Stimulated activated CD8-positive, alpha-beta memory T cell treated with anti-CD3 and anti-CD28 coated beads, Interleukin-4, amount 100 ng/mL, for 1 hour (primary cell): ENCODE measurements at regions not wholly inside any gene's neighbourhood (a gene's known extent, or its start where the extent isn't known, plus 50 kb on each side); places are given as distances from the start of the nearest gene placed in this dataset.

Source experiments
- DNase-seq, 2 donors: peaks; one replicate each; pipeline ENCODE4 v3.0.0-alpha.2; 2020; ENCODE audit warnings: low read depth in 2 of 2, low spot score in 1 of 2

DNA sequence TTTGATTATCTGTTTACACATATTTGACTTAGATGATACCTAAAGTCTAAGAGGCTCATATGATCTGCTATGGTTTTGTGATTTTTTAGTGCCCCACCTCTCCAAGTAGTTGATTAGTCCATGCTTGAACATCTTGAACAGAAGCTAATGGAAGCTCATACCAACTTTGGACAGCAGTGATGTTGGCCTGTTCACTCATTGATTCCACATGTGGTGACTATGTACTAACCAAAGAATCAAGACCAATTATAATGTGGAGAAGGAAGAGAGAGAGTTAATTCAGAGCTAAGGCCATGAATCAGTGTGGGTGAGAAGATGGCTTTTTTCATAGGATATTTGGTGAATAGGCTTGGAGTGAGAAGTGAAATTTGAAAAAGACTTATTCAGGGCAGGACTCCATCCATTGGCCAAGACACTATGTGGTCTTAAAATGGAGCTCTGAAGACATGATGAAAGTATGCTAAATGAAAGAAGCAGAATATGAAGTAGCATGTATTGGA is 178.3 kb upstream of the TWIST2 start:
- no peak for DNase-seq

DNA sequence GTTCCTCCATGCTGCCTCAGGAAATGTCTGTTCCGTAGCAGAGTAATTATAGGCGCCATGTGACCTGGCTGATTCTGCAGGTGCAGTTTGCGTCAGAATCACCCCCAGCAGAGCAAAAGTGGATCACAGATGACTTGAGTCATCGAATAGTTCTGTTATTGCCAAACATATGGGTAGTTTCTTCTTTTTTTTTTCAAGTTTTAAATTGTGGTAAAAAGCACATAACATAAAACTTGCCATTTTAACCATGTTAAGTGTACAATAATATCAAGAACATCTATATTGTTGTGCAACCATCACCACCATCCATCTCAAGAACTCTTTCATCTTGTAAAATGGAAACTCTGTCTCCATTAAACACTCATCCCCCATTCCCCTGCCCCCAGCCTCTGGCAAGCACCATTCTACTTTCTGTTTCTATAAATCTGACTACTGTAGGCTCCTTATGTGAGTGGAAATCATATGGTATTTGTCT is 177.7 kb upstream of the TWIST2 start:
- DNase-seq = no peak

DNA sequence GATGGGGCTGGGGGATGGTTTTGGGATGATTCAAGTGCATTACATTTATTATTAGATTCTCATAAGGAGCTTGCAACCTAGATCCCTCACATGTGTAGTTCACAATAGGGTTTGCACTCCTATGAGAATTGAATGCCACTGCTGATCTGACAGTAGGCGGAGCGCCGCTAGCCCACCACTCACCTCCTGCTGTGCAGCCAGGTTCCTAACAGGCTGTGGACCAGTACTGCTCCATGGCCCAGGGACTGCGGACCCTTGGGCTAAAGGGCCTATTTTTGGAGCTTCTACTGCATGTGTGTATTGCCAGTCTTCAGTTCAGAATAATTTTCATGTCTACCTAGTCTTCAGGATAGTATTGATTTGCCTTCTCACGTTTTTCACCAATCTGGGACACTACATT is 165.3 kb upstream of the TWIST2 start:
- DNase-seq = no peak

DNA sequence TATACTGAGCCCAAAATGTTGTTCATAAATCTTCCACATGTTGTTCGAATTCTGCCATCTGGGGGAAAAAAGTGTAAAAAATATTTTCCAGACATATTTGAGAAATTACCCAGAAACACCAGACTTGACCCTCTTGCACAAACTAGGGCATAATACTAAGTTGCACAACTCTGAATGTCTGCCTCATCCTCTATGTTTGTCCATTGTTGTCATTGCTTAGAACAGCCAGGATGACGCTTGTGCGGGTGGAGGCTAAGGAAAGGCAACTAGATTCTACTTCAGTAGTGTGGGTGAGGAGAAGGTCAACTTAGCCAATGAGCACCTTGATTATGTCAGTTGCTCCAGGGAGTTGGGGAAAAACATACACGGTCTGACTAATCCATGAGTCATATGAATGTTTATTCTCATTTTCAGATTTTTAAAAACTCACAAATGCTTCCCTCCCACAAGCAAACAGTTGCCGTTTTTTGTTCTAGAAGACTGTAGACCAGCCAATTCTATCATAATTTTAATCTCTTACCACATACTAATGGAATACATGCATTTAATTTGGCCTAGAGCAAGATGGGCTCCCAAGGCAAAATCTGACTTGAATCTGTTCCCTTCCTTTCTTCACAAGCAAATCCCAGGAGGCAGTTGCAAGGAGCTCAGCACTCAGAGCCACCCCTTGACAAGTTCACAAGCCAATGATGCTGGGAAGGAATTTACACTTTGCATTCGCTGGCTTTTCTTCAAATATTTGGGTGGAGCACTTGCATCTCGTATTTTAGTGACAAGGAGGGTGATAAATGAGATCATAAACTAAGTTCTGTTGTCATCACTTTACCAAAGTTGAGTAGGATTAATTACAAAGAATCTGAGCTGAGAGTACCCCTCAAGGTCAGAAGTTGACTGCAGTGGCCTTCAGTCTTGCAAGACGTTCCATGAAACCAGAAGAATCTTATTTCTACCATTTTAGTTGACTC is 163.2 kb upstream of the TWIST2 start:
- no peak for DNase-seq

DNA sequence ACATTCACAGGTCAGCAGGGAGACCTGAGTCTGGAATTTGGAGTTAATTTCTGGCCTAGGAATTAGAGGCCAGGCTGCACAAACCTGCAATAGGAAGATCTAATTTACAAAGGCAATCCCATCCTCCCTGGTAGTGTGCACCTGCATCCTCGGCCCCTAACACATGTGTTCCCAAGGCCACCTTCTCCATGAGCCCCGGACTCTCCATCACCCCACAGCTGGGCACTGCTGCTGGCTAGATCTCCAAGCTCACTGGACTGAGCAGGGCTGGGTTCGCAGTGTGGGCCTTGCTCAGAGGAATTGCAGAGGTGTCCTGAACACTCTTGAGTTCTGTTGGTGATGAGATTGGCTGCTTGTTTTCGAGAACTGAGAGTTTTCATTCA is 162.6 kb upstream of the TWIST2 start:
- no peak for DNase-seq

DNA sequence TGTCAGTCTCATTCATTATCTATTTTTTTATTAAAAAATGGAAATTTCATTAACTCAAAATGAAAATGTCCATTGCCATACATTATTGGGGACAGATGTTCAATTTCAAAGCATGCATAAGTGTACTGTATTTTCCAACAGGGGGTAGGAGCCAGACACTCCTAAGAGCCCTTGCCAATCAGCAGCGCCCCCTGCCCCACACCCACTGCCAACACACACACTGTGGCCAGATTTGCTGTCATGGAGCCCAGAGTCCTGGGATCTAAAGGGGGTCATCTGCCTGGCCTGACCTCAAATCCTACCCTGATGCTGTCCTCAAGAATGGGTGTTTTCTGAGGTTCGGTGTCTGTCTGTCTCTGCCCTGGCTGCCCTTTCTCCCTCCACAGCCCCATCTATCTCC is 162.2 kb upstream of the TWIST2 start:
- no peak for DNase-seq

DNA sequence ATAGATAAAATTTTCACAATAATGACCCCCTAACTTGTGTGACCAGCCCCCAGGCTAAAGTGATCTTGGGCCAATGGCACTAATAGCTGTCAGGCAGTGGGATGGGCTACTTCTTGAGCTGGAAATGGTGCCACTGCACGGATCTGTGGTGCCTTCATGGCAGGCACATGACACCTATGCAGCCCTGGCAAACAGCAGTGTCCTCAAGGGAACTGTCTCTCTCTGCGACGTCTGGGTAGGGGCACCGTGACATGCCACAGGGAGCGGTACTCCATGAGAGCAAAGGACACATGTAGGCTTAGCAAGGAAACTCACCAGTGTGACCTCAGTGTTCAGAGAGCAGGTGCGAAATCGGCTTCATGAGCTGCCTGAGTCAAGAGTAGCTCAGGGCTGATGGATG is 161.7 kb upstream of the TWIST2 start:
- DNase-seq = no peak

DNA sequence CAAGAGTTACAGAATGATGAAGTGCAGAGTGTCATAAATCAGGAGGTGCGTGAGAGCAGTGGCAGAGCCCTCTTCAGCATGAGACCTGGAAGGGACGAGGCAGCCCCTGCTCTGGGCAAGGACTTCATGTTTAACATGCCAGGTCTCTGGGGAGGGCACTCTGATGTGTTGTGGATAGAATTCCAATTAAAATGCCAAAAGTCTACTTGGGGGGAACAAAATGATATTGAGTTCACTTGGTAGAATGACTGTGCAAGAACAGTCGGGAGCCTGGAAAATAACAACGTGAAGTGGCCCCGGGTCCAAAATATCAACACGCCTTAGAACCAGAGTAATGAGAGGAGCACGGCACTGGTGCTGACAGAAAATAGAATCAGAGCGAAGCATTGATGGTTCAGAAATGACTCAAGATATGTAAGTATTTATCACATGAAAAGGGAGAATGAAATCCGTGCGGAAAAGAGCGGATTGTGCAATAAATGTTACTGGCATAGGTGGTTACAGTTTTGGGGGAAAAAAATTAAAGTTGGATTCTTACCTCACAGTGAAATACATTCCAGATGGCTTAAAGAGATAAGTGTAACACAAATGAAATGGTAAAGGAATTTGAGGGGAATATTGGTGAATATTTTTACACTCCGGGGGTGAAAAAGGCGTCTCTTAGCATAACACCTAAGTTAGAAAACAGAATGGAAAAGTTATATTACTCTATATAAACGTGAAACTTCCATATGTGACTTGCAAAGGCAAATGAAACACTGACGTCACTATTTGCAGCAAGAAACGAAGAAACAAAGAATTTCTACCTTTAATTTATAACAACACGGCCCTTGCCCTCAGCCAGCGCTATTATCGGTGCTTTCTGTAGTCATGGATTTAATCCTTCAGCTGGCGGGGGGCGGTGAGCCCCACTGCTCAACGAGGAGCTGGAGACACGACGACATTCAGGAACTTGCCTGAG is 159.4 kb upstream of the TWIST2 start:
- DNase-seq = no peak

DNA sequence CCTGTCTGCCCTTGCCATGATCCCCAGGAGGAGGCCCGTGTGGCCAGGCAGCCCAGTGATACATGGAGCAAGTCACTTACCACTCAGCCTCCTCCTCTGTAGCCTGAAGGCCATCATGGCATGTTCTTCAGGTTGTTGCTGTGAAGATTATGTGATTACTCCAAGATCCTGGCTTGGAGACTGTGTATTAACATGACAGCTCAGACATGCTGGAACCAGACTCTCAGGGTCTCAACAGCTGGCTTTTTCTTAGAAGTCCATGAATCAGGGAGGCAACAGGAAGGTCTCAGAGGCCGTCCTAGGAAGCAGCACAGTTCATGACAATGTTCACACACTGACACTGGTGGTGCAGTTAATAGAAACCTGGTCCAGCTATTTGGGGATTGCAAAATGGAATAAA is 158.6 kb upstream of the TWIST2 start:
- no peak for DNase-seq

DNA sequence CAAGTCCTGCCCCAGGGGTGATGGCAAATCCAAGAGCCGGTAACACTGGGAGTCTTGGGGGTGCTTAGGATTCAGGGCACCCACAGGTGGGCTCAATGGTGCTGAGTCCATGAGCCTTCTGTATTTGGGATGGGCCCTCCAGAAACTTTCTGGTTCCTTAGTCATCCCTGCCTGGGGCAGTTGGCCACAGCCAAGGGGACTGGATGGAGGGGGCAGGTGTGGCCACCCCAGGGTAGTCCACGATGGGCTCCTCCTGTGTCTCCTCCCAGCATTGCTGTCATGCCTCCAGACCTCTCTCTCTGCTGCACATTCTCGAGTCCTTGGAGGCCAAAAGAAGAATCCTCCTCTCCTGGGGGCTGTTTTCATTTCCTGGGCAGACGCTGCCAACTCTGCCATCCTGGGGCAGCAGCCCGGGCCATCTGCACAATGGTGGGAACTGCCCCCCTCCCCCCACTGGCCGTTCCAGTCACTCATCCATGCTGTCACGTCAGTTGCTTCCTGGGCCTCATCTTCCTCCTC is 158.0 kb upstream of the TWIST2 start:
- DNase-seq = no peak

DNA sequence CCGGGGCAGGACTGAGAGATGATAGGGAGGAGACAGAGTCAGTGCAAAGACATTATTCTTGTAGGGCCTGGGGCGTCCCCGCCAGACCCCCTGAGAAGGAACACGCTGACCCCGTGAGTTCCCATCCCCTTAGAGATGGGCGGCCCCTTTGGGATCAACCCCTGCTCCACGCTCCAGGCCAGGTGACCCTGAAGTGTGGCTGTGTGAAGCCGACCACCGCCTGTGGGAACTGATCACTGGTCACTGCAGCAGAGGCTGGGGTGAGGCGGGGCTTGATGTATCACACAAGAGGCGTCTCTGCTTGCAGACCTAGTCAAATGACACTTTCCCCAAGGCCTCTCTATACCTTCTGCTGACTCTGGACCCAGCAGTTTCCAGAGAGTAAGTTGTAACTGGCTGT is 157.4 kb upstream of the TWIST2 start:
- DNase-seq = no peak

DNA sequence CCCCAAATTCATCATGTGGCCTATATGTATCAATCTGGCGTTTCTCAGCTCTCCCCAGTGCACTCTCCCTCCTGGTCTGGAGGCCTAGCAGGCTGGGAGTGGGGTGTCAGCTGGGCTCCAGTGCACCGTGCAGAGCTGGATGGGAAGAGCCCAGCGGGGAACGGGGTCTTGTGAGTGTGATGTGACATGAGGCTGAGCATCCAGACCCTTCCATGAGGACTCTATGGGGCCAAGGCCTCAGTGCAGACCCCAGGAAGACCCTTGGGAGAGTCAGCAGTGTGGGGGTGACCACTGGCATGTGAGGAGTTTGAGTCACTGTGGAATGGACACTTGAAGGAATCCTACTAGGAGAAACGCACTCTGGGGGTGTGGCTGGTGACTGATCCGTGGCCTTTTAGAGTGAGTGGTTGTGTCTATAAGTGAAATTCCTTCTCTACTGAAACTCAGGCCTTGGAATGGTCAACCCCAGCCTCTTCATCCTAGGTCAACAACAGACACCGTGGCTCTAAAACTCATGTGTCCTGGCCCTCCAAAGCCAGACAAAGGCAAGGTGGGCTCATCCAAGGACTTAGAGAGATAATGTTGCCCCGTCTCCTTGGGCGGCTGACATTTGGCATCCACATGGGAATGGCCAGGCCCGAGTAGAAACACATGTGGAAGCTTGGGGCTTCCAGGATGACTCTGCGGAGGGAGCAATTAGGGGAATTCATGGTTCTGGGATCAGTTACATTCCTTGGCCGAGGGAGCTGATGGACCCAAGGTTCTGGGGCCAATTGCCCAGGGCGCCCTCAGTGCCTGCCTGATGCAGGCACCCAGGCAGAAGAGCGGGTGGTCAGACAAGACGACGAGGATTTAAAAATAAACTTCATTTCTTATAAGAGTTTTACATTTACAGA is 156.0 kb upstream of the TWIST2 start:
- DNase-seq = no peak

DNA sequence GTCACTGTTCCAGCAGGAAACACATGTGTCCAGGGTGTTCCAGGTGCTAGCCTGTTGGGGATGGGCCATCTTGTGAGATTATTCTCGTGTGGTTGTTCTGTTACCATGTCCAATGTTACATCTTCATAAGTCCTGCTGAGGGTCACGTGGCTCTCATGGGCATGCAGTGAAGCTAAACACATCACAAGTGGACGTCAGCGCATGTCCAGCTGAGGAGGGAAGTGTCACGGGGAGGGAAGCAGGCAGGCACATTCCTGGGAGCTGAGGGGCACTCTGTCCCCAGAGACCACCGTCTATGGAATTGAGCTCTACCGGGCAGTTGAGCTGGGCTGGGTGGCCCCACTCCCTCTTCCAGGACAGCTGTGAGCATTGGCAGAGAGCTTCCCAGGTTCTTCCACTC is 155.3 kb upstream of the TWIST2 start:
- DNase-seq = no peak

DNA sequence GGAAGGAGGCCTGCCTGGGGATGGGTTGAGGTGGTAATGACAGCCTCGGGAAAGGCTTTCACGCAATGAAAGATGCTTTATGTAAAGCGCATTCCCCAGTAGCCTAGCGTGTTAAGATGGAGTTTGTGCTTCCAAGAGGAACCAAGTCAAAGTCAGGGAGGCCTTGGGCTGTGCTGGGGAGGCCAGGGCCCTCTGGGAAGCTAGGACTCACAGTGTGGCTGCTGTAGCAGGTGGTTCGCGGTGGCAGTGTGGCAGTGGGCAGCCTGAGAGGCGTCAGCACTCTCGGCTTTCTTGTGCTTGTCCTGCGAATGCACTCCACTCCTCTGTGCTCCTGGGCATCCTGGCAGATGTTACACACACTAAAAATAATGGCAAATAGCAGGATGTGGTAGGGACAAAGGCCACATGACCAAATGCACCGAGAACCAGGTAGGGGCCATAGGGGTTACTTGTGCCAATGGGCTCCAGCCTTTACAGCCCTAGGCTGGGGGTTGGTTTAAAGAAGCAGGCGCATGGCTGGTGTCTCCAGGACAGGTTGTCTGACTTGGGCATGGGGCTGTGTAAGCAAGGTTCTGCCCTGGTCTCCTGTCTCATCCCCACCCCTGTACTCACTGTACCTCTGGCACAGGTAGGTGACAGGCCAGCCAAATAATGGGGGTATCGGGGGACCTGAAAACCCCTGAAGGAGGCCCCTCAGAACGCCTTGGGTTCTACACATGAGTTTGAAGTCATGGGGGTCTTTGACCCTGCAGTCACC is 154.4 kb upstream of the TWIST2 start:
- DNase-seq = no peak

DNA sequence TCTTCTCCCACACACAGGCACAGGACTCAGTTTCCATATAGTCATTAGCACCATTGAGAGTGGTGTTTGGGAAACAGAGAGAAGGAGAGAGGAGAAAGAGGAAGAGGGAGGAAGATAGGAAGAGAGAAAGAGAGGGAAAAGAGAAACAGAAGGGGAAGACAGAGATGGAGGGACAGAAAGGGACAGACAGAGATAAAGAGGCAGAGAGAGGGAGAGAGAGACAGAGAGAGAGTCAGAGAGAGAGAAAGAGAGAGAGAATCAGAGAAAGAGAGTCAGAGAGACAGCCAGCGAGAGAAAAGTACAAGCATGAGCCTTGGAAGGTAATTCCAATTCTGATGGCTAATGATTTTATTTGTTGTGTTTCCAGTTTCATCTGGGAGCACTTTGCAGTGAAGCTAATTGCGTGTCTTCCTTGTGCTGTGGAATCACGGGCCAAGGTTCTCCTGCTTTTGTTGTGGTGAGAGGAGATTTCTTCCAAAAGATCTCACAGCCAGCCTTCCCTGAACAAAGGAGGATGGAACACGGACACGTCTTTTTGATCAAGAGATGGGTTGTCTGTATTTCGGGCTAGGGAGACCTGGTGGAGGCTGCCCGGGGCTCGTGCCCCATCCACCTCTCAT is 153.6 kb upstream of the TWIST2 start:
- DNase-seq = no peak

DNA sequence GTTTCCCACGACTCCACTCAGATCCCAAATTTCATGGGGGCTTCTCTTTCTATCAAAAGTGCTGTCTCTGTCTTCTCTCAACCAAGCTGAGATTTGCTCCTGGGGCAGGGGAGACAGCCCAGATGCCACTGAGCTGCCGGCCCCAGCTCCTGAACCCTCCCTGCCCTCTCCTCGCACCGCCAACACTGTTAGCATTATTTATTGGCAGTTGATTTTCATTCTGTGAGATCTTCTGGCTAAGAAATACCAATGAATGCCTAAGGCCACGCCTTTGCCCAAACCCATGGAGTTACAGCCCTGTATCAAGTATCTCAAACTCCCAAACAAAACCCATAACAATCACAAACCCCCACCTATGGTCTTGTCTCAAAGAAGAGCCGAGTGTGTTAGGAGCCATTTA is 153.0 kb upstream of the TWIST2 start:
- no peak for DNase-seq

DNA sequence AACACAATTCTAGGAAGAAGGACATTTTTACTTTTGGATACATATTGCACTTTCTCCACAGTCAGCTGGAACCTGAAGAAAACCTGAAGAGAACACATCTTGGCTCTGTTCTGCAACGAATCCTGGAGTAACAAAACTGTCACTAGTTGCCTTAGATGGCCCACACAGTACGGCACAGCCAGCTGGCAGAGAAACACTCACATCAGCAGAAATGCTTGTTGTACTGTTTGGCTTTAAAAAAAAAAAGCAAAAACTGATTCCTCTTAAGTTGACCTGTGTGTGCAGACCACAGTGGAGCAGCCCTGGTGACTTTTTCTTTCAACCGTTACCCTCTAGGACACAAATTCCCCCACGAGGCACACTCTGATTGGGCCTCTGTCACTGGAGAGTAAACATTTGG is 152.3 kb upstream of the TWIST2 start:
- no peak for DNase-seq

DNA sequence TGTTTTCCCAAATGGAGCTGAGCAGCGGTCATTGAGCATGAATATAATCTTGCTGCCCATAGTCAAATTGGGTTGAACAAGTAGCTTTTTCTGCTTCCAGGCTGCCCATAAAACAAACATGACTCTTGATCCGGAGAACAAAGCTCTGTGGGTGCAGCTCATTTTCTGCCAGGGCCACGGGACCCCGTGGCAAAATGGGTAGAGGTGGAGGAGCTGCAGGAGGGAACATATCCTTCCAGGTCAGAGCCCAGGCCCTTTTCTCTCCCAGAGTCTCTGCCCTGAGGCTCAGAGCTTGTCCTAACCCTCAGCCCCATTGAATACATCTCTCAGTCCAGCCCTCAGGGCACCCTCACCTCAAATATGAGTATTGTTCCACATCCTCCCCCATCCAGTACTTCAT is 151.6 kb upstream of the TWIST2 start:
- no peak for DNase-seq

DNA sequence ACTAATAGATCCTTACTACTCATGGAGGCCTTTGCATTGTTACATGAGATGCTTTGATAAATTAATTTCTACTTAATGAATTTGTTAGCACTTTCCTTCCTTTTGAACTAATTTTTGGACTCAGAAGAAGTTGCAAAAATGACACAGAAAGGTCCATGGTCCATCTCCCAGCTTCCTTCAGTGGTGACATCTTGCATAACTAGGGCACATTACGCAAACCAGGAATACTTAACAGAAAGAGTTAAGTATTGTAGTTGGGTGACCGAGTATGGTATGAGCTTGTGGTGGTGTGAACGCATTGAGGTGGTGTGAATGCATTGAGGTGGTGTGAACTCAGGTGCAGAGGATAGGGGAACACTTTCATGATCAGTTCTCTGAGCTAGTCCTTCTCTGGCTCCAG is 151.1 kb upstream of the TWIST2 start:
- no peak for DNase-seq
